ENCODE measurements at regions not wholly inside any gene's neighbourhood (a gene's known extent, or its start where the extent isn't known, plus 50 kb on each side); places are given as distances from the start of the nearest gene placed in this dataset.

- Histone ChIP-seq H3K9me3 (no peaks in the 10 kb centered on the region), H3K36me3 (no peaks in the 10 kb centered on the region), H3K27me3 (no peaks in the 10 kb centered on the region), H3K4me3 (no peak overlapping the region), H3K4me1 (no peaks in the 10 kb centered on the region), H3K27ac (no peak overlapping the region)
- 59 to 68% methylated on average over 3 of the region's 3 CpGs for WGBS, 2 donors
- intact Hi-C loops (cut with DNase I), result no loop called here
- no peak for TF ChIP-seq CTCF (IDR thresholded peaks at IDR 0.05)
- TF ChIP-seq POLR2A (IDR thresholded peaks at IDR 0.05), result no peak
- no peak for DNase-seq
Observed at GRCh38 chr9:28832168-28832770, 1259.0 kb upstream of the C9orf72 start.

- DNase-seq, result no peak
- WGBS, 2 donors, result 58 to 61% methylated on average over 1 of the region's 1 CpG
- TF ChIP-seq CTCF (IDR thresholded peaks at IDR 0.05), result no peak
- TF ChIP-seq POLR2A (IDR thresholded peaks at IDR 0.05), result no peak
- intact Hi-C loops (cut with DNase I), result no loop called here
- H3K4me1 ChIP-seq, result no peaks in the 10 kb centered on the region
- no peaks in the 10 kb centered on the region for H3K36me3 ChIP-seq
- H3K27me3 ChIP-seq, result no peaks in the 10 kb centered on the region
- no peak overlapping the region for H3K27ac ChIP-seq
- H3K9me3 ChIP-seq, result no peaks in the 10 kb centered on the region
- no peak overlapping the region for H3K4me3 ChIP-seq
Observed at GRCh38 chr9:28834156-28834555, 1260.9 kb upstream of the C9orf72 start.

DNA sequence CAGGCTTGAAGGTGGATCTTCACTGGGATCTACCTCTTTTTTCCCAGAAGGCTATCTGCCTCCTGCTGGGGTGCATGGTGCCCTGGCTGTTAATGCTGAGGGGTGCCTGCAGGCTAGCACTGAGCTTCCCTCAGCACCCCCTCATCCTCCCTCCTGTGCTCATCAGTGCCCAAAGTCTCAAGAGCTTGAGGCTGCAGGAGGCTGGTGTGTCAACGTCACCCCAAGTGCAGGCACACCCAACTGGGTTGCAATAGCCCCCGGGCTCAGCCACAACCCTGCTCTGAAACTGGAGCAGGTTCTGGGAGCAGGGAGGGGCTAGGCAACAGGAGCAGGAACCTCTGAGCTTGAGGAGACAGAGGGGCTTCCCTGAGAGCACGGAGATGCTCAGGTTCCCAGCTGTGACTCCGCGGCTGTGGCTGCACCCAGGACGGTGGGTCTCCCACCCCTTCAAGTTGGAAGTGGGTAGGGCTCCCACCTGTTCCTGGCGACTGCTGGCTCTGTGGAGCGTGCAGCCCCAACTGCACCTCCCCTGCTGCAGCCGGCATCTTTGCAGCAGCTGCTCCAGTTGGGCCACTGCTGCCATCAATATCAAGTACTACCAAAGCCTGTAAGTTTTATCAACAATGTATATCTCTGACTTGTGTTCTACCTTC lies 1266.6 kb upstream of the C9orf72 start:
- no peaks in the 10 kb centered on the region for H3K4me1 ChIP-seq
- no peak overlapping the region for H3K27ac ChIP-seq
- DNase-seq, result no peak
- H3K9me3 ChIP-seq, result no peaks in the 10 kb centered on the region
- 90 to 91% methylated on average over 3 to 7 of the region's 9 CpGs for WGBS, 2 donors
- no peaks in the 10 kb centered on the region for H3K36me3 ChIP-seq
- intact Hi-C loops (cut with DNase I), result no loop called here
- TF ChIP-seq CTCF (IDR thresholded peaks at IDR 0.05) (no peak), POLR2A (IDR thresholded peaks at IDR 0.05) (no peak)
- no peak overlapping the region for H3K4me3 ChIP-seq
- H3K27me3 ChIP-seq, result no peaks in the 10 kb centered on the region

GRCh38 chr9:28841775-28842174 lies 1268.5 kb upstream of the C9orf72 start:
- intact Hi-C loops (cut with DNase I), result no loop called here
- 84% methylated on average over 2 of the region's 2 CpGs for WGBS, 2 donors
- no peak for TF ChIP-seq POLR2A (IDR thresholded peaks at IDR 0.05)
- TF ChIP-seq CTCF (IDR thresholded peaks at IDR 0.05), result no peak
- Histone ChIP-seq H3K36me3 (no peaks in the 10 kb centered on the region), H3K27me3 (no peaks in the 10 kb centered on the region), H3K4me3 (no peak overlapping the region), H3K27ac (no peak overlapping the region), H3K4me1 (no peaks in the 10 kb centered on the region), H3K9me3 (no peaks in the 10 kb centered on the region)
- DNase-seq, result no peak

DNA sequence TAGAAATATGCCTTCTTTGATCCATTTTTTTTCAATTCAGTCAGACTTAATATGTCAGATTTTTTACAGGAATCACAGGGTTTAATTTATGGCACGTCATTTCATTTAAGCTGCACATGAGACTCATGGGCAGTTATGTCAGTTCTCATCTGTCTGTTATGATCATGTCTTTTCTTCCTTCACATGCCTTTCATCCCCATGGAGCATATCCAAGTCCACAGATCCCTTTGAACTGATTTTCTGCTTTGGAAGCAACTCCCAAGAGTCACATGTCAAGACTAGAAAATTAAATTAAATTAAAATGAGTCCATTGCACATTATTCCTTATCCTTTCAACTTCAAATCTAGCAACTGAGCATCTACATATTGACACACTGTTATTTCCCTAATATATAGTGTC lies 1274.0 kb upstream of the C9orf72 start:
- TF ChIP-seq CTCF (IDR thresholded peaks at IDR 0.05) (no peak), POLR2A (IDR thresholded peaks at IDR 0.05) (no peak)
- no peak for DNase-seq
- intact Hi-C loops (cut with DNase I), result no loop called here
- Histone ChIP-seq H3K27ac (no peak overlapping the region), H3K4me1 (no peaks in the 10 kb centered on the region), H3K4me3 (no peak overlapping the region), H3K27me3 (no peaks in the 10 kb centered on the region), H3K36me3 (no peaks in the 10 kb centered on the region), H3K9me3 (no peaks in the 10 kb centered on the region)
- WGBS, 2 donors, result 47 to 63% methylated on average over 1 of the region's 1 CpG
